ENCODE measurements at regions not wholly inside any gene's neighbourhood (a gene's known extent, or its start where the extent isn't known, plus 50 kb on each side); places are given as distances from the start of the nearest gene placed in this dataset.

DNA sequence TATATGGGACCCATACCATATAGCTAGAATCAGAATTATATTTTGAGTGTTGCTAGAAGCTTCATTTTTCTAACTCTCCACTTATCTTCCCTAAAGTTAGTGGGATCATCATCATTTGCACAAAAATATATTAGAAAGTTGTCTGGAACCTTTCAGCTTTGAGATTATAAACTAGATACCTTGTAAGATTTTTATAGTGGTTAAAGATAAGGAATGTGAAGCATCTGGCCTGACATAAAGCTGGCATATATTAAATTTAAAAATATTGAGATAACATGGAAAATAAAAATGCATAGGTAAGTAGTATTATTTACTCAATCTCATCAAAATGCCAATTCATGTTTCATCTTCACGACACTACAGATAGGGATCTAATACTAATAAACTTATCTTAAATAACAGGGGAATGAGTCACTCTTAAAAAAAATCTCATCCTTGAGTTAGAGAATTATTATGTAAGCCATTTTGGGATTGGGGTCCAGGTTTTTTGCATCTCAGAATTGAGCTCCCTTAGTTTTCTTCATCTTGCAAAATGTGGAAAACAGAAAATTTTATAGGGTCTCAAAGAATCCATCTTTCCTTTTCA lies 318.5 kb downstream of the KCNC2 start:
- Histone ChIP-seq H3K9me3 (ENCODE audit: control insufficient read depth in 4 of 4, insufficient read depth in 3 of 4, low read length in 3 of 4) (no peaks in the 10 kb centered on the region), H3K36me3 (ENCODE audit: control insufficient read depth in 4 of 4, insufficient read depth in 4 of 4, low read length in 4 of 4) (no peaks in the 10 kb centered on the region), H3K27me3 (ENCODE audit: control insufficient read depth in 3 of 3, insufficient read depth in 3 of 3, low read length in 2 of 3) (no peaks in the 10 kb centered on the region), H3K27ac (ENCODE audit: low read depth in 1 of 2, low read length in 1 of 2) (no peak overlapping the region), H3K9ac (ENCODE audit: insufficient read depth in 1 of 2, low read length in 2 of 2) (no peak overlapping the region), H3K4me1 (ENCODE audit: control insufficient read depth in 5 of 5, insufficient read depth in 5 of 5, low read length in 5 of 5) (peaks cover 0 to 5% (median 0%) of the 10 kb centered on the region in 5 donors), H3K4me3 (no peak overlapping the region)
- TF ChIP-seq, protein P1, sequence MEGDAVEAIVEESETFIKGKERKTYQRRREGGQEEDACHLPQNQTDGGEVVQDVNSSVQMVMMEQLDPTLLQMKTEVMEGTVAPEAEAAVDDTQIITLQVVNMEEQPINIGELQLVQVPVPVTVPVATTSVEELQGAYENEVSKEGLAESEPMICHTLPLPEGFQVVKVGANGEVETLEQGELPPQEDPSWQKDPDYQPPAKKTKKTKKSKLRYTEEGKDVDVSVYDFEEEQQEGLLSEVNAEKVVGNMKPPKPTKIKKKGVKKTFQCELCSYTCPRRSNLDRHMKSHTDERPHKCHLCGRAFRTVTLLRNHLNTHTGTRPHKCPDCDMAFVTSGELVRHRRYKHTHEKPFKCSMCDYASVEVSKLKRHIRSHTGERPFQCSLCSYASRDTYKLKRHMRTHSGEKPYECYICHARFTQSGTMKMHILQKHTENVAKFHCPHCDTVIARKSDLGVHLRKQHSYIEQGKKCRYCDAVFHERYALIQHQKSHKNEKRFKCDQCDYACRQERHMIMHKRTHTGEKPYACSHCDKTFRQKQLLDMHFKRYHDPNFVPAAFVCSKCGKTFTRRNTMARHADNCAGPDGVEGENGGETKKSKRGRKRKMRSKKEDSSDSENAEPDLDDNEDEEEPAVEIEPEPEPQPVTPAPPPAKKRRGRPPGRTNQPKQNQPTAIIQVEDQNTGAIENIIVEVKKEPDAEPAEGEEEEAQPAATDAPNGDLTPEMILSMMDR (IDR thresholded peaks at IDR 0.05; ENCODE audit: control extremely low read depth, extremely low read depth) = no peak
- ATAC-seq (ENCODE audit: insufficient read depth, low FRiP score) (no peak), DNase-seq (no peak)
- WGBS, 2 donors = 63 to 81% methylated on average over 1 of the region's 1 CpG

DNA sequence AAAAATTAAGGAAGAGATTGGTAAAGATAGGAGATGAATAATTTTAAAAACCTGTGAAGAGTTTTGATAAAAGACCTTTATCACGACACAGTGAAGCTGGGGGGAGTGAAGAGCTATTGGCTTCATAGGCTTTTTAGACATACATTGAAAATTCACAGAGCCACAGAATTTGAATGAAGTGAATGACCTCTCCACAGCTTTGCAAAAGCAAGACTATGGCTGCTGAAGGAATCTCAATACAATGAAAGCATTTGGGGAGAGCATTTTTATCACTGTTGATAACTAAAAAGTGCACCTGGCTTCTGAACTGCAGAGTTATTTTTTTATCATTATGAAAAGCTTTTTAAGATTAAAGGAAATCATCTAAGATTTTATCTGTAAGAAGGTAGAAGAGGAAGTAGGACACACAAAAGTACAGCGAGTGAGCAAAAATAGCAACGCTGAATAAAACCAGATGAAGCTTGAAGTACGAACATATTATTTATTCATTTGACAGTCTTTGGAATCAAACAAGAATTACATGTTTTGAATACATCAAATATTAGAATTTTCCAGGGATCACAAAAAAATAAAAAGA lies 317.5 kb downstream of the KCNC2 start:
- no peak overlapping the region for H3K4me3 ChIP-seq
- no peaks in the 10 kb centered on the region for H3K9me3 ChIP-seq (ENCODE audit: control insufficient read depth in 4 of 4, insufficient read depth in 3 of 4, low read length in 3 of 4)
- H3K27me3 ChIP-seq (ENCODE audit: control insufficient read depth in 3 of 3, insufficient read depth in 3 of 3, low read length in 2 of 3) = no peaks in the 10 kb centered on the region
- peaks cover 0 to 5% (median 0%) of the 10 kb centered on the region in 5 donors for H3K4me1 ChIP-seq (ENCODE audit: control insufficient read depth in 5 of 5, insufficient read depth in 5 of 5, low read length in 5 of 5)
- TF ChIP-seq, protein P1 (IDR thresholded peaks at IDR 0.05; ENCODE audit: control extremely low read depth, extremely low read depth) = no peak
- no peak overlapping the region for H3K27ac ChIP-seq (ENCODE audit: low read depth in 1 of 2, low read length in 1 of 2)
- DNase-seq (no peak), ATAC-seq (ENCODE audit: insufficient read depth, low FRiP score) (no peak)
- no peak overlapping the region for H3K9ac ChIP-seq (ENCODE audit: insufficient read depth in 1 of 2, low read length in 2 of 2)
- WGBS, 2 donors = 52 to 68% methylated on average over 4 of the region's 4 CpGs
- no peaks in the 10 kb centered on the region for H3K36me3 ChIP-seq (ENCODE audit: control insufficient read depth in 4 of 4, insufficient read depth in 4 of 4, low read length in 4 of 4)

DNA sequence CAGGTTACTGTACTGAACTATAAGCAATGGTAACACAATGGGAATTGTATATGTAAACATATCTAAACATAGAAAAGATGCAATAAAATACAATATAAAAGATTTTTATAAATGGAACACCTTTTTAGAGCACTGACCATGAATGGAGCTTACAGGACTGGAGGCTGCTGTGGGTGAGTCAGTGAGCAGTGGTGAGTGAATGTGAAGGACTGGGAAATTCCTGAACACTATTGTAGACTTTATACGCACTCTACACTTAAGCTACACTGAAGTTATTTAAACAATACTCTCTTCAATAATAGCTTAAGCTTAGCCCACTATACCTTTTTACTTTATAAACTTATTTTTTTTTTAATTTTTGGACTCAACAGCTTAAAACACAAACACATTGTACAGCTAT lies 313.5 kb downstream of the KCNC2 start:
- H3K36me3 ChIP-seq (ENCODE audit: control insufficient read depth in 4 of 4, insufficient read depth in 4 of 4, low read length in 4 of 4) = no peaks in the 10 kb centered on the region
- no peak overlapping the region for H3K27ac ChIP-seq (ENCODE audit: low read depth in 1 of 2, low read length in 1 of 2)
- H3K9me3 ChIP-seq (ENCODE audit: control insufficient read depth in 4 of 4, insufficient read depth in 3 of 4, low read length in 3 of 4) = no peaks in the 10 kb centered on the region
- H3K4me3 ChIP-seq = no peak overlapping the region
- no peak for ATAC-seq (ENCODE audit: insufficient read depth, low FRiP score)
- H3K27me3 ChIP-seq (ENCODE audit: control insufficient read depth in 3 of 3, insufficient read depth in 3 of 3, low read length in 2 of 3) = no peaks in the 10 kb centered on the region
- WGBS, 2 donors = 76 to 84% methylated on average over 1 of the region's 1 CpG
- TF ChIP-seq, protein P1 (IDR thresholded peaks at IDR 0.05; ENCODE audit: control extremely low read depth, extremely low read depth) = no peak
- peak in 1 of 3 donors; percentile 15 for DNase-seq
- no peak overlapping the region for H3K9ac ChIP-seq (ENCODE audit: insufficient read depth in 1 of 2, low read length in 2 of 2)
- H3K4me1 ChIP-seq (ENCODE audit: control insufficient read depth in 5 of 5, insufficient read depth in 5 of 5, low read length in 5 of 5) = no peaks in the 10 kb centered on the region

All from lung (tissue), 11 donors.